ENCODE measurements at regions not wholly inside any gene's neighbourhood (a gene's known extent, or its start where the extent isn't known, plus 50 kb on each side); places are given as distances from the start of the nearest gene placed in this dataset.

GRCh38 chr6:12474167-12475140 lies 184.3 kb downstream of the EDN1 start:
- peak; percentile 41 for ATAC-seq (ENCODE audit: low read depth)
- no peak overlapping the region for H3K4me3 ChIP-seq (ENCODE audit: severe bottlenecking)
- TF ChIP-seq CTCF (IDR thresholded peaks at IDR 0.05; ENCODE audit: poor library complexity, severe bottlenecking) = no peak
- peaks cover 21% of the 10 kb centered on the region for H3K4me1 ChIP-seq (ENCODE audit: insufficient read depth, poor library complexity, severe bottlenecking)
- no peak for DNase-seq (ENCODE audit: low spot score)
- no peaks in the 10 kb centered on the region for H3K9me3 ChIP-seq (ENCODE audit: severe bottlenecking)
- no peaks in the 10 kb centered on the region for H3K36me3 ChIP-seq (ENCODE audit: low read depth)
- no peaks in the 10 kb centered on the region for H3K27me3 ChIP-seq (ENCODE audit: insufficient read depth, poor library complexity, severe bottlenecking)
- H3K27ac ChIP-seq (ENCODE audit: poor library complexity, severe bottlenecking) = peak overlapping the region; percentile 66

GRCh38 chr6:12476484-12476883 lies 186.3 kb downstream of the EDN1 start:
- DNase-seq (ENCODE audit: low spot score) (no peak), ATAC-seq (ENCODE audit: low read depth) (no peak)
- Histone ChIP-seq H3K4me3 (ENCODE audit: severe bottlenecking) (no peak overlapping the region), H3K27me3 (ENCODE audit: insufficient read depth, poor library complexity, severe bottlenecking) (no peaks in the 10 kb centered on the region), H3K9me3 (ENCODE audit: severe bottlenecking) (no peaks in the 10 kb centered on the region), H3K27ac (ENCODE audit: poor library complexity, severe bottlenecking) (no peak overlapping the region), H3K4me1 (ENCODE audit: insufficient read depth, poor library complexity, severe bottlenecking) (peaks cover 21% of the 10 kb centered on the region), H3K36me3 (ENCODE audit: low read depth) (no peaks in the 10 kb centered on the region)
- no peak for TF ChIP-seq CTCF (IDR thresholded peaks at IDR 0.05; ENCODE audit: poor library complexity, severe bottlenecking)

- DNase-seq (ENCODE audit: low spot score) (no peak), ATAC-seq (ENCODE audit: low read depth) (no peak)
- no peak overlapping the region for H3K27ac ChIP-seq (ENCODE audit: poor library complexity, severe bottlenecking)
- no peaks in the 10 kb centered on the region for H3K36me3 ChIP-seq (ENCODE audit: low read depth)
- peaks cover 12% of the 10 kb centered on the region for H3K4me1 ChIP-seq (ENCODE audit: insufficient read depth, poor library complexity, severe bottlenecking)
- no peaks in the 10 kb centered on the region for H3K27me3 ChIP-seq (ENCODE audit: insufficient read depth, poor library complexity, severe bottlenecking)
- TF ChIP-seq CTCF (IDR thresholded peaks at IDR 0.05; ENCODE audit: poor library complexity, severe bottlenecking) = no peak
- H3K9me3 ChIP-seq (ENCODE audit: severe bottlenecking) = no peaks in the 10 kb centered on the region
- H3K4me3 ChIP-seq (ENCODE audit: severe bottlenecking) = no peak overlapping the region
Observed at GRCh38 chr6:12477616-12478015, 187.5 kb downstream of the EDN1 start.

- Histone ChIP-seq H3K4me3 (ENCODE audit: severe bottlenecking) (no peak overlapping the region), H3K9me3 (ENCODE audit: severe bottlenecking) (no peaks in the 10 kb centered on the region), H3K4me1 (ENCODE audit: insufficient read depth, poor library complexity, severe bottlenecking) (peaks cover 15% of the 10 kb centered on the region), H3K36me3 (ENCODE audit: low read depth) (no peaks in the 10 kb centered on the region), H3K27ac (ENCODE audit: poor library complexity, severe bottlenecking) (no peak overlapping the region), H3K27me3 (ENCODE audit: insufficient read depth, poor library complexity, severe bottlenecking) (no peaks in the 10 kb centered on the region)
- TF ChIP-seq CTCF (IDR thresholded peaks at IDR 0.05; ENCODE audit: poor library complexity, severe bottlenecking) = no peak
- no peak for ATAC-seq (ENCODE audit: low read depth)
- DNase-seq (ENCODE audit: low spot score) = no peak
Observed at GRCh38 chr6:12478921-12479320, 188.8 kb downstream of the EDN1 start.

- H3K27ac ChIP-seq (ENCODE audit: poor library complexity, severe bottlenecking) = no peak overlapping the region
- DNase-seq (ENCODE audit: low spot score) = no peak
- ATAC-seq (ENCODE audit: low read depth) = no peak
- no peaks in the 10 kb centered on the region for H3K36me3 ChIP-seq (ENCODE audit: low read depth)
- peaks cover 19% of the 10 kb centered on the region for H3K4me1 ChIP-seq (ENCODE audit: insufficient read depth, poor library complexity, severe bottlenecking)
- H3K27me3 ChIP-seq (ENCODE audit: insufficient read depth, poor library complexity, severe bottlenecking) = no peaks in the 10 kb centered on the region
- H3K4me3 ChIP-seq (ENCODE audit: severe bottlenecking) = no peak overlapping the region
- no peak for TF ChIP-seq CTCF (IDR thresholded peaks at IDR 0.05; ENCODE audit: poor library complexity, severe bottlenecking)
- no peaks in the 10 kb centered on the region for H3K9me3 ChIP-seq (ENCODE audit: severe bottlenecking)
Observed at GRCh38 chr6:12479451-12479850, 189.3 kb downstream of the EDN1 start.
